GM18868 (cell line): ENCODE measurements at regions not wholly inside any gene's neighbourhood (a gene's known extent, or its start where the extent isn't known, plus 50 kb on each side); places are given as distances from the start of the nearest gene placed in this dataset.

ENCODE experiments used
- ATAC-seq: cut with Tn5 transposase; IDR thresholded peaks from one replicate; pipeline ENCODE4 v1.9.1; 2021; ENCODE audit warnings: mild to moderate bottlenecking, moderate library complexity; ENCODE audit not compliant: unreplicated experiment

GRCh38 chr2:17258861-17259260 lies 259.4 kb downstream of the RAD51AP2 start:
- ATAC-seq: no peak

DNA sequence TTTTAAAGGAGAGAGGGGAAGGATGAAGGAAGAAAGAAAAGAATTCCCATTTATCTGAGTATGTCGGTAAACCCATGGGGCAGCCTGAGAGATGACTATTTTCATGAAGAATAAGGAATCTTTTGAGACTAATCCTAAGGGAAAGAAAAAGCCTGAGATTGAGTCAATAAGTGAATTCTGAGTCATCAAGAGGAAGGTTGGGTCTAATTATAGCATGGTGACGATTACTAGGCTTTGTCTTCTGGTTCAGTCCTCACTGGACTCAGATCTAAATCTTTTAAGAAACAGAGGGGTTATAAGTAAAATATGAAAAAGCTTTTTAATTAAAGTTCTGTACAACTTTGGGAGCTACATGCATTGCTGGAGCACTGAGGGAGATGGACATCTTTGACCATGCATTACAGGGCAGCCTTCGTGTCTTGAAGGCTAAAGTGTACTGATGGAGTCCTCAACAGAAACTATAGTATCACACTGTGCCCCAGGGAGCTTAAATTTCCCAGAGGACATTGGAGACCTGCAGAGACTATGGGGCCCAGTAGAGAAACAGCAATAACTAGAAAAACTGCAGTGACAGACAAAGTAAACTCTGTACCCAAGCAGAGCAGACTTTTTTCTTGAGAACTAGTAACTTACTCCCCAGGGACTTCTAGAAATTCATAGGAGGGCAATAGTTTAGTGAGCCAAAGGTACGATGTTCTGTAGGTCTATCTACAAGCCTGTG lies 260.9 kb downstream of the RAD51AP2 start:
- ATAC-seq: no peak

- no peak for ATAC-seq
These were observed 263.2 kb downstream of the RAD51AP2 start for GRCh38 chr2:17255071-17255470.

DNA sequence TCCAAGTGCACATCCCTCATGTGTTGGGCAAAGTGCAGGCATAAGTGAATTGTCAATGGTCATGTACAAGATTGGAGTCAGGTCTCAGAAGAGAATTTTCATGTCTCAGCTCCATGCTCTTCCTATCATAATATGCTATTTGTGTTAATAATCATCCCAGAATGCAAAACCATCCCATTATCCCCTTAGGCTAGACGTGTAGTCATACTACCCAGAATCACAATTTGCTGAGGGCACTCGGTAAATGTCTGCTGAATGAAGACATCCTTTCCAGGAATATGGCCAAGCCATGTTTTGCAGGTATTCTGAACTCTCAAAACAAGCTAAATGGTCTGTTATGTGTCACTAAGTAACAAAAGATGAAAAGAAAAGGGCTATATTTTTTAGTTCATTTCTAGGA lies 263.8 kb downstream of the RAD51AP2 start:
- no peak for ATAC-seq

DNA sequence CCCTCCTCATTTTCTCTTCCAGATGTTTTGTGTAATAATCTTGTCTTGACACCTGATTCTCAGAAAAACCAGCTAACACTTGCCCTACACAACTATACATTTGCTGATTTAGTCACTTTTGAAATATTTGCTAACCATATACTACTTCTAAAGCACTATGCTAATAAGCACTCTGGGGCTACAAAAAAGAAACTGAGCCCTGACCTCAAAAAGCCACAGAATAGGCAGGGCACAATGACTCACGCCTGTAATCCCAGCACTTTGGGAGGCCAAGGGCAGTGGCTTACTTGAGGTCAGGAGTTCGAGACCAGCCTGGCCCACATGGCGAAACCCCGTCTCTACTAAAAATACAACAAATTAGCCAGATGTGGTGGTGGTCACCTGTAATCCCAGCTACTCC lies 266.0 kb downstream of the RAD51AP2 start:
- no peak for ATAC-seq

DNA sequence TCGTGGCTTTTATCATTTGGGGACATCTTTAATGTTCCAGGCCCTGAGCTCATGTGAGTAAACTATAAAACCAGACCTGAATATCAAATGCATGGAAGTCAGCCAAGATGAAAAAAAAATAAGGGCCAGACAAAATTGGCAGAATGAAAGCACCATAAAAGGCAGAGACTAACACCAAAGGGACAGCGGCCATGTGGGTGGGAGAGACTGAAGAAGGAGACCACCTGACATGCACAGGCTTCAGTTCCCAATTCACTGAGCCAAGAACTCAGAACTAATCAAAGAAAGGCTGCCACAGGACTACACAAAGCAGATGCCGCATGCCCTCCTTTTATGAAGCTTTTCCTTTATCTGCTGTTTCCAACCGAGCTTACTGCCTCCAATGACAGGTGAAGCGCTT lies 267.1 kb downstream of the RAD51AP2 start:
- ATAC-seq: no peak

DNA sequence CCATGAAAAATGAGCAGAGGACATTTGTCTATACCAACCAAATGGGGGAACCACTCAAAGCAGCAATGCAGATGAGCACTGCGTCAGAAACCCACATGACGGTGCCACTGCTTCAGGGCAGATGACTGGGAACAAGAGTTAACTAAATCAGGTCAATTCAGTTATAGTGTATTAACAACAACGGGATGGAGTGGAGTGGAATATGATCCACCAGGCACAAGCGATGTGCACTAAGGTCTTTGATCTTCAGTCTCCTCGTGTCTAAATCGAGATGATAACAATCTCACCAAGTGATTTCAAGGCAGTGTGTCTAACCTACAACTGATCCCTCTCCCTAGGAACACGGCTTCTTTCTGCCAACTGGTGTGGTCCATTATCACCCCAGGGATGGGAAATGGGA lies 269.0 kb downstream of the RAD51AP2 start:
- ATAC-seq: no peak

DNA sequence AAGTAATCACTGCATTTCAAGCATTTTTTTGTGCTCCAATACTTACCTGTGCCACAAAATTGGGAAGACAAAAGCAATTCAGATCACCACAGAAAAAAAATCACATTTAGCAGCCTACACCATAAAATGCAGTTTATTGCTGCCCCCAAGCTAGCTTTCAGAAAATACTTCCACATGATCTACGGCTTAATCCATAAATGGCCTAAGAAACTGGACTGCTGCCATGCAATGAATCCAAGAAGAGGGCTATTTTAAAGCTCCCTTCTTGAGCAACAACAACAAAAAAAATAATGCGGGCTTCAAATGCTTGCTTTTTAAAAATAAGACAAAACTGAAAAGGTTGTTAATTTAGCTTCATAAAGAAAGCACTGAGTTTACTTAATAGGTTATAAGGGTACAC lies 272.3 kb downstream of the RAD51AP2 start:
- no peak for ATAC-seq

GRCh38 chr2:17242813-17243485 lies 275.3 kb downstream of the RAD51AP2 start:
- ATAC-seq: no peak

DNA sequence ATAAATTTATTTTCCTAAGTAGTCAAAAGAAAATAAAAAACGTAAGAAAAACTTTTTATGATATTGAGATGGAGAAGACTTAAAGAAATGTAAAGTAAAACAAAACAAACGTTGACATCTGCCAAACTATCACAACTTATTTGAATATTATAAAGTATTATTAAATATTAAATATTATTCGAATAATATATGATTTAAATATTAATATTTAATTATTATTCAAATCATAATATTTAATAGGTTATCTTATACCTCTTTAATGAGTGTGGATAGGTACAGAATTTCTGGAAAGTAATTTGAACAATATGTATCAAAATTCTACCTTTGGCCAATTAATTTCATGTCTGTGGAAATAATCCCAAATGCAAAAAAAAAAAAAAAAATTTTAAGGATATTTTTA lies 278.7 kb downstream of the RAD51AP2 start:
- ATAC-seq: no peak

DNA sequence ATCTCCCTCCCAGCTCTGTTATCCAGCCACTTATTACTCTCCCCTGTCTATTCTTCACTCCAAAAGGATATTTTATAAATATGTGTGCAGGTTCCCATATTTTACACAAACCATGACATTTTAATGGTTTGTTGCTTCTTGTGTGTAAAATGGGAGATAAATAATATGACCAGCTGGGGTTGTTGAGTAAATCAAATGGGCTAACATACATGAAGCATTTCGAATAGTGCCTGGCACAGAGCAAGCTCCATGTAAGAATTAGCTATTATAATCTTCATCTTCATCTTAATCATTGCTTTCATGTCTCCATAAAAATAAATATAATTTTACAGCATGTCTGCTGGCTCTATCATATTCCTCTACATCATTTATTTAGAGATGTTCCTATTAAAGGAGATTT lies 283.1 kb downstream of the RAD51AP2 start:
- no peak for ATAC-seq

GRCh38 chr2:17232776-17233556 lies 285.3 kb downstream of the RAD51AP2 start:
- ATAC-seq: no peak

DNA sequence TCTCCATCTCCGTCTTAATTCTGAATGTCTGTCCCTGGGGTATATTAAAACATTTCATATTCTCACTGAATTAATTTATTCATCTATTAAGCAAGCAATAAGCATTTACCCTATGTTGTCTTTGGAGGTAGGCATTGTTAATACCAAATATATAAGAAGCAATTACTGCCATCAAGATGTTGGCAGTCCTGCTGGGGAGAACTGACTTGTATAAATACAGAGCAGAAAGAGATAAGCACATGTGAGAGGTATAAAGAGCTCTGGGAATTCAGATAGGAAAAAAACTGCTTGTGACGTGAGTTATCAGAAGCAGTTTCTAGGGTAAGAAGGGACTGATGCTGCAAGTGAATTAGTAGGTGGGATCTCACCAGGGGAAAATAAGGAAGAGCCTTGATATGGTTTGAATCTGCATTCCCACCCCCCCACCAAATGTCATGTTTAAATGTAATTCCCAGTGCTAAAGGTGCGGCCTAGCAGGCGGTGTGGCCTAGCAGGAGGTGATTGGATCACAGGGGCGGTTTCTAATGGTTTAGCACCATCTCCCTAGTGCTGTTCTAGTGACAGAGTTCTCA lies 286.8 kb downstream of the RAD51AP2 start:
- ATAC-seq: no peak

- ATAC-seq: no peak
These were observed 288.8 kb downstream of the RAD51AP2 start for GRCh38 chr2:17229414-17229813.

- no peak for ATAC-seq
These were observed 289.8 kb downstream of the RAD51AP2 start for GRCh38 chr2:17228461-17228860.

DNA sequence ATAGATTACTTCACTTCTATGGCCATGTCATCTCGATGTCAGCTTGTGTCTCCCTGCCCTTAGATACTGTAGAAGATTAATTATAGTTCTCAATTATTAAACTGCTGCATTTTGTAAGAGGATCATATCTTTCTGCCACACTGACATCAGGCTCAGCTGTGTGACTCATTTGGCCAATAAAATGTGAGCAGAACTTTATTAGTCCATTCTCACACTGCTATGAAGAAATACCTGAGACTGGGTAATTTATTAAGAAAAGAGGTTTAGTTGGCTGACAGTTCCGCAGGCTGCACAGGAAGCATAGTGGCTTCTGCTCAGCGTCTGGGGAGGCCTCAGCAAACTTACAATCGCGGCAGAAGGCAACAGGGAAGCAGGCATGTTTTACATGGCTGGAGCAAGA lies 290.4 kb downstream of the RAD51AP2 start:
- no peak for ATAC-seq

GRCh38 chr2:17226941-17227490 lies 291.2 kb downstream of the RAD51AP2 start:
- no peak for ATAC-seq

GRCh38 chr2:17223211-17223610 lies 295.0 kb downstream of the RAD51AP2 start:
- ATAC-seq: no peak

DNA sequence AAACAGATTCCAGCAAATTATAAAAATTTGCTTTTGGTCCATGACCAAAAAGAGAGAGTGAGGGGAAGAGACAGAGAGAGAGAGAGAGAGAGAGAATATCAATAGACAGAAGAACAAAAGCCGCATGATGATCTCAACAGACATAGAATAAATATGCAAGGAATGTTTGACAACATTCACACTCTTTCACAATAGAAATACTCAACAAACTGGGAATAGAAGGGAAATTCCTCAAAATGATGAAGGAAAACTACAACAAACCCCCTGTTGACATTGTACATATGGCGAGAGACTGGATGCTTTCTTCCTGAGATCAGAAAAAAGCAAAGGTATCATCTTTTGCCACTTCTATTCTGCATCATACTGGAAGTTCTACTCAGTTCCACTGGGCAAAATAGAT lies 309.7 kb downstream of the RAD51AP2 start:
- no peak for ATAC-seq

DNA sequence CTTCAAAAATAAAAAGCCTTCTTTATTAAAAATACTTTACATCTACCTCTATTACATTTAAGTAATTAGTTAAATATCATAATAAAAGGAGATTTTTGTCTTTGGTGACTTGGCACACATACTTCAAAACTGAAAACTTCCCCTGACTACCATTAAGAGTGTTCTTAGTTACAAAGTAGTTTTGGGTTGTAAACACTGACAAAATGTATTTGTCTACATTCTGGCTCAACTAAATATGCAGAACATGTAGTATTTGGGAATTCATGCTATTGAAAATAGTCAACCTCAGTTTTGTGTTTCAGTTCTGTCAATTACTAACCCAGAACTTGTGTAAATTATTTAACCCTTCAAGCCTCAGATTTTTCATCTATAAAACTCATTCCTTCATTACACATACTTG lies 311.5 kb downstream of the RAD51AP2 start:
- ATAC-seq: no peak

DNA sequence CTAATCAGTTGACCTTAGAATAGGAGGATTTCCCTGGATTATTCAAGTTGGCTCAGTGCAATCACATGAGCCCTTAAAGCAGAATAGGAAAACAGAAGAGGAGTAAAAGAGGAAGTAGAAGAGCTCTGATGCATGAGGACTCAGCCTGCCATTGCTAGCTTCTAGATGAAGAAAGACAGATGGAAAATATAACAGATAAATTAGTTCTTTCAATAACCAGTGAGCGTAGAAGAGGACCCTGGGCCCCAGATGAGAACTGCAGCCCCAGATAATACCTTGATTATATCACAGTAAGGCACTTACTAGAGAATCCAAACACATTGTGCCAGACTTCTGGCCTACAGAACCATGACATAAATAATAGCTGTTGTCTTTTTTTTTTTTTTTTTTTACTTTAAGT lies 314.0 kb downstream of the RAD51AP2 start:
- ATAC-seq: peak; percentile 53
